IMR-90 (cell line): ENCODE measurements at regions not wholly inside any gene's neighbourhood (a gene's known extent, or its start where the extent isn't known, plus 50 kb on each side); places are given as distances from the start of the nearest gene placed in this dataset.
"Not testable (repeated sequence)": the region's sequence is repeated elsewhere in the genome, so short reads cannot be mapped to it uniquely, and the experiment has no call there.

Experiments used
- ATAC-seq: fragments of 200-7000 bp; cut with Tn5 transposase; 2 replicates; pipeline ENCODE4 v1.9.1; 2020; ENCODE audit warnings: low read depth, mild to moderate bottlenecking, moderate library complexity
- BruUV-seq: library from RNA; stranded (reverse); fragments of 400-500 nt; replicated peaks from 2 replicates; lab custom pipeline; 2021; lab: Mats Ljungman, UMichigan
- CTCF ChIA-PET: fragments of 300-600 bp; formaldehyde crosslinking; extraction: SDS; loops from one replicate; lab custom pipeline; 2021; ENCODE audit warnings: antibody characterized with exemption; lab: Yijun Ruan, JAX
- POLR2A ChIA-PET: fragments of 300-600 bp; sonication (Branson Sonifier 250); formaldehyde crosslinking; loops from one replicate; lab custom pipeline; 2022; ENCODE audit warnings: antibody characterized with exemption; ENCODE audit not compliant: unreplicated experiment; lab: Charles Lee
- DNase-seq: peaks from one replicate; pipeline ENCODE4 v3.0.0; 2013
- H2AFZ ChIP-seq: replicated peaks from 2 replicates; pipeline ENCODE3; 2013; ENCODE audit warnings: low read length, mild to moderate bottlenecking; ENCODE audit not compliant: poor library complexity
- H2AK5ac ChIP-seq: 2 replicates; pipeline ENCODE4 v1.6.1; 2013; ENCODE audit warnings: low read depth, low read length, inconsistent platforms
- H2AK9ac ChIP-seq: replicated peaks from 2 replicates; pipeline ENCODE3; 2013; ENCODE audit warnings: mild to moderate bottlenecking, low read depth, low read length, moderate library complexity; ENCODE audit not compliant: poor library complexity
- H2BK120ac ChIP-seq: 2 replicates; pipeline ENCODE4 v1.6.1; 2013; ENCODE audit warnings: low read depth, low read length, inconsistent platforms
- H2BK15ac ChIP-seq: 3 replicates; pipeline ENCODE4 v1.6.1; 2013; ENCODE audit warnings: low read depth, low read length, inconsistent platforms
- H2BK20ac ChIP-seq: 2 replicates; pipeline ENCODE4 v1.6.1; 2013; ENCODE audit warnings: low read depth, mild to moderate bottlenecking, inconsistent platforms, low read length, moderate library complexity
- H2BK5ac ChIP-seq: 2 replicates; pipeline ENCODE4 v1.6.1; 2013; ENCODE audit warnings: mild to moderate bottlenecking, low read depth, low read length, inconsistent platforms; ENCODE audit not compliant: poor library complexity, severe bottlenecking
- H3K14ac ChIP-seq: replicated peaks from 2 replicates; pipeline ENCODE4 v1.6.1; 2013; ENCODE audit warnings: low read depth, low read length, inconsistent platforms
- H3K18ac ChIP-seq: 2 replicates; pipeline ENCODE4 v1.6.1; 2013; ENCODE audit warnings: low read depth, low read length, control low read depth
- H3K23ac ChIP-seq: 2 replicates; pipeline ENCODE4 v1.6.1; 2013; ENCODE audit warnings: low read depth, low read length, inconsistent platforms
- H3K27ac ChIP-seq: 2 replicates; pipeline ENCODE4 v1.5.1; 2013; ENCODE audit warnings: mild to moderate bottlenecking, control low read depth, low read length; ENCODE audit not compliant: insufficient read depth
- H3K27me3 ChIP-seq: 2 replicates; pipeline ENCODE4 v1.6.1; 2013; ENCODE audit warnings: low read length; ENCODE audit not compliant: control insufficient read depth, insufficient read depth
- H3K36me3 ChIP-seq: 2 replicates; pipeline ENCODE4 v1.6.1; 2013; ENCODE audit warnings: low read length, mixed read lengths; ENCODE audit not compliant: control insufficient read depth, insufficient read depth
- H3K4ac ChIP-seq: 2 replicates; pipeline ENCODE4 v1.6.1; 2013; ENCODE audit warnings: low read depth, low read length, inconsistent platforms
- H3K4me1 ChIP-seq: 2 replicates; pipeline ENCODE4 v1.6.1; 2013; ENCODE audit warnings: low read length, mixed read lengths; ENCODE audit not compliant: control insufficient read depth, insufficient read depth
- H3K4me2 ChIP-seq: 2 replicates; pipeline ENCODE4 v1.6.1; 2013; ENCODE audit warnings: low read depth, mild to moderate bottlenecking, control low read depth, low read length, moderate library complexity
- H3K4me3 ChIP-seq: 2 replicates; pipeline ENCODE4 v1.5.1; 2013; ENCODE audit warnings: low read depth, mild to moderate bottlenecking, control low read depth, low read length, moderate library complexity; ENCODE audit not compliant: insufficient read depth
- H3K56ac ChIP-seq: 2 replicates; pipeline ENCODE4 v1.6.1; 2013; ENCODE audit warnings: low read length, inconsistent platforms; ENCODE audit not compliant: insufficient read depth; ENCODE audit errors: extremely low read depth
- H3K79me1 ChIP-seq, 2 experiments: 2 replicates each; pipeline ENCODE4 v1.6.1; 2013; ENCODE audit warnings: low read length in 2 of 2, inconsistent platforms in 1 of 2, low read depth in 1 of 2
- H3K9ac ChIP-seq: 2 replicates; pipeline ENCODE4 v1.6.1; 2013; ENCODE audit warnings: low read depth, low read length, control low read depth
- H3K9me1 ChIP-seq: 2 replicates; pipeline ENCODE4 v1.6.1; 2013; ENCODE audit warnings: low read length, inconsistent platforms; ENCODE audit not compliant: insufficient read depth
- H3K9me3 ChIP-seq: 2 replicates; pipeline ENCODE4 v1.6.1; 2013; ENCODE audit warnings: low read length; ENCODE audit not compliant: control insufficient read depth, insufficient read depth
- H4K20me1 ChIP-seq: 2 replicates; pipeline ENCODE4 v1.6.1; 2013; ENCODE audit warnings: low read length, inconsistent platforms; ENCODE audit not compliant: insufficient read depth
- H4K5ac ChIP-seq: 2 replicates; pipeline ENCODE4 v1.6.1; 2013; ENCODE audit warnings: mild to moderate bottlenecking, low read depth, low read length, control low read depth
- H4K8ac ChIP-seq, 2 experiments: 2 replicates each; pipeline ENCODE4 v1.6.1; 2013; ENCODE audit warnings: low read depth in 2 of 2, low read length in 2 of 2, control low read depth in 1 of 2, inconsistent platforms in 1 of 2
- H4K91ac ChIP-seq: 2 replicates; pipeline ENCODE4 v1.6.1; 2013; ENCODE audit warnings: low read depth, low read length, inconsistent platforms; ENCODE audit not compliant: insufficient read depth
- WGBS, 2 experiments: methylation state at CpG; one replicate each; pipeline versions ENCODE4 v1.1.5 to v1.1.7; 2013; ENCODE audit warnings: missing lambda C conversion rate in 2 of 2; ENCODE audit not compliant: insufficient read length in 1 of 2; ENCODE audit errors: extremely low coverage in 2 of 2; 5-methylcytosine and 5-hydroxymethylcytosine counted together
- dilution Hi-C: fragments of 300-500 bp; cut with HindIII; formaldehyde crosslinking; loops from one replicate; pipeline ENCODE4 v1.14.3; 2018; ENCODE audit warnings: low sequenced_read_pairs; ENCODE audit not compliant: unreplicated experiment
- in situ Hi-C: fragments of 300-500 bp; cut with MboI; formaldehyde crosslinking; loops from 3 replicates; pipeline ENCODE4 v1.14.3; 2019; ENCODE audit warnings: low sequenced_read_pairs, inconsistent platforms, mixed read lengths
- intact Hi-C: fragments of 100-400 bp; cut with micrococcal nuclease; formaldehyde crosslinking; loops from 2 replicates; pipeline ENCODE4 v1.10.0; 2022

- H4K20me1 ChIP-seq, H3K79me1 ChIP-seq, H4K8ac ChIP-seq, intact Hi-C loops, H3K9me3 ChIP-seq, H2BK120ac ChIP-seq, in situ Hi-C loops, H4K5ac ChIP-seq, H3K36me3 ChIP-seq, H2BK15ac ChIP-seq, H2BK20ac ChIP-seq, dilution Hi-C loops, H3K23ac ChIP-seq, ATAC-seq, H3K9ac ChIP-seq, CTCF ChIA-PET, H3K14ac ChIP-seq, H2AK5ac ChIP-seq, H3K27ac ChIP-seq, H3K4me3 ChIP-seq, H3K4ac ChIP-seq, H3K4me1 ChIP-seq, H2BK5ac ChIP-seq, BruUV-seq, H4K91ac ChIP-seq, H3K9me1 ChIP-seq, H3K4me2 ChIP-seq, H3K27me3 ChIP-seq, H3K56ac ChIP-seq, H2AFZ ChIP-seq, H3K18ac ChIP-seq, DNase-seq, H2AK9ac ChIP-seq, POLR2A ChIA-PET: not testable (repeated sequence)
- WGBS, 2 experiments, result no CpG with 5 or more reads among the region's 8 CpGs
Observed at GRCh38 chr17:56002656-56003055, 150.6 kb upstream of the ANKFN1 start.
